HepG2 (cell line): ENCODE measurements at regions not wholly inside any gene's neighbourhood (a gene's known extent, or its start where the extent isn't known, plus 50 kb on each side); places are given as distances from the start of the nearest gene placed in this dataset.

Source experiments
- ATAC-seq: fragments of 200-7000 bp; cut with Tn5 transposase; 3 replicates; pipeline ENCODE4 v1.9.1; 2020; ENCODE audit warnings: mild to moderate bottlenecking, moderate library complexity
- BruUV-seq: library from RNA; stranded (reverse); fragments of 400-500 nt; replicated peaks from 2 replicates; lab custom pipeline; 2021; lab: Mats Ljungman, UMichigan
- CTCF ChIA-PET: fragments of 300-600 bp; formaldehyde crosslinking; extraction: SDS; loops from one replicate; lab custom pipeline; 2021; ENCODE audit warnings: low total read pairs, inconsistent platforms, low intra/inter-chr PET ratio; lab: Yijun Ruan, JAX
- POLR2A ChIA-PET: fragments of 350-600 bp; sonication (Branson Sonifier 250); formaldehyde crosslinking; loops from one replicate; lab custom pipeline; 2020; ENCODE audit warnings: antibody characterized with exemption, inconsistent platforms; lab: Yijun Ruan, JAX
- DNase-seq: peaks from one replicate; pipeline ENCODE4 v3.0.0-alpha.2; 2015; ENCODE audit warnings: low spot score
- FAIRE-seq: peaks from 3 replicates; lab custom pipeline; 2011; peaks lifted over from hg19 to GRCh38; lab: Jason Lieb, UNC
- H2AFZ ChIP-seq: one replicate; pipeline ENCODE4 v1.6.1; 2011; ENCODE audit warnings: low read length, inconsistent platforms
- H3K27ac ChIP-seq: fragments of 300-600 bp; 3 replicates; pipeline ENCODE4 v1.8.0; 2011; ENCODE audit warnings: mixed run types, mild to moderate bottlenecking, mixed read lengths, low read length, inconsistent platforms; ENCODE audit not compliant: insufficient read depth; ENCODE audit errors: extremely low read length
- H3K27me3 ChIP-seq, 2 experiments: fragments of 200-600 bp in 1 of 2; 2 replicates in 1 of 2; 3 replicates in 1 of 2; pipeline versions ENCODE4 v1.6.0 to v1.8.0; 2011; ENCODE audit warnings: low read length in 2 of 2, mild to moderate bottlenecking in 2 of 2, moderate library complexity in 2 of 2, inconsistent platforms in 1 of 2; ENCODE audit not compliant: insufficient read depth in 2 of 2, control insufficient read depth in 1 of 2
- H3K36me3 ChIP-seq, 2 experiments: fragments of 200-600 bp in 1 of 2; replicated peaks in 1 of 2; 2 replicates in 1 of 2; 3 replicates in 1 of 2; pipeline versions ENCODE4 v1.5.1 to v1.8.0; 2011; ENCODE audit warnings: low read length in 2 of 2, inconsistent platforms in 1 of 2; ENCODE audit not compliant: insufficient read depth in 2 of 2, control insufficient read depth in 1 of 2
- H3K4me1 ChIP-seq: 2 replicates; pipeline ENCODE4 v1.5.1; 2012; ENCODE audit warnings: low read length, inconsistent platforms; ENCODE audit not compliant: insufficient read depth
- H3K4me2 ChIP-seq: 2 replicates; pipeline ENCODE4 v1.6.0; 2011; ENCODE audit warnings: low read depth, low read length, inconsistent platforms
- H3K4me3 ChIP-seq, 3 experiments: fragments of 200-600 bp in 1 of 3; sonication (generic), shearing (Covaris generic) in 1 of 3; replicated peaks in 1 of 3; 2 replicates each; pipeline ENCODE4 v1.5.1; 2011 to 2016; ENCODE audit warnings: low read length in 3 of 3, inconsistent platforms in 2 of 3, low read depth in 2 of 3, mild to moderate bottlenecking in 2 of 3, control low read depth in 1 of 3, mixed read lengths in 1 of 3; ENCODE audit not compliant: insufficient read depth in 1 of 3
- H3K79me2 ChIP-seq: one replicate; pipeline ENCODE4 v1.6.1; 2011; ENCODE audit warnings: low read length, inconsistent platforms; ENCODE audit not compliant: insufficient read depth
- H3K9ac ChIP-seq: 2 replicates; pipeline ENCODE4 v1.6.0; 2011; ENCODE audit warnings: mild to moderate bottlenecking, low read depth, low read length, inconsistent platforms; ENCODE audit not compliant: insufficient read depth
- H3K9me3 ChIP-seq: 2 replicates; pipeline ENCODE4 v1.5.1; 2012; ENCODE audit warnings: mild to moderate bottlenecking, low read length
- H4K20me1 ChIP-seq: 2 replicates; pipeline ENCODE4 v1.6.0; 2011; ENCODE audit warnings: inconsistent platforms, mild to moderate bottlenecking, low read length, moderate library complexity; ENCODE audit not compliant: insufficient read depth
- DMAP1 ChIP-seq: IDR thresholded peaks from 2 replicates; pipeline ENCODE4 v1.6.1; 2016
- GMEB2 ChIP-seq: IDR thresholded peaks from 2 replicates; pipeline ENCODE4 v1.6.1; 2016; ENCODE audit warnings: missing biosample characterization, missing genetic modification reagents, low read depth
- HDAC2 ChIP-seq: sonication (generic); formaldehyde crosslinking; IDR thresholded peaks from 2 replicates; pipeline ENCODE4 v1.4.0; 2020; ENCODE audit warnings: missing genetic modification reagents
- PCBP2 ChIP-seq: fragments of 200-400 bp; formaldehyde crosslinking; optimal IDR thresholded peaks from 2 replicates; pipeline ENCODE3; 2018; ENCODE audit warnings: low read length, low read depth; ENCODE audit not compliant: poor library complexity, severe bottlenecking
- RFX5 ChIP-seq: IDR thresholded peaks from 2 replicates; pipeline ENCODE4 v1.6.1; 2011; ENCODE audit warnings: low read depth, low read length, improper control_type of control experiment
- ZMYM2 ChIP-seq: sonication (generic); formaldehyde crosslinking; IDR thresholded peaks from 2 replicates; pipeline ENCODE4 v1.8.0; 2022; ENCODE audit warnings: mild to moderate bottlenecking, missing genetic modification reagents
- ZNF280B ChIP-seq: sonication (generic); formaldehyde crosslinking; IDR thresholded peaks from 2 replicates; pipeline ENCODE4 v1.5.0; 2020; ENCODE audit warnings: missing genetic modification reagents, mild to moderate bottlenecking, borderline replicate concordance
- ZNF354B ChIP-seq: sonication (generic); formaldehyde crosslinking; IDR thresholded peaks from 2 replicates; pipeline ENCODE4 v1.8.0; 2022; ENCODE audit warnings: mild to moderate bottlenecking, missing genetic modification reagents
- WGBS: methylation state at CpG from one replicate; pipeline ENCODE4 v1.1.6; 2017; ENCODE audit warnings: low lambda C conversion rate; 5-methylcytosine and 5-hydroxymethylcytosine counted together
- in situ Hi-C: cut with HindIII; loops from 2 replicates; pipeline ENCODE4 v1.10.0; 2017; ENCODE audit warnings: low pct_unique_long_range_greater_than_20kb; ENCODE audit not compliant: extremely low pct_ligation_motif_present
- intact Hi-C: fragments of 100-400 bp; cut with micrococcal nuclease; formaldehyde crosslinking; loops from one replicate; pipeline ENCODE4 v1.10.0; 2022; ENCODE audit not compliant: unreplicated experiment

GRCh38 chr7:118878336-118878735 lies 653.8 kb downstream of the ANKRD7 start (continued):
- TF ChIP-seq GMEB2, result no peak

GRCh38 chr7:118898284-118898683 lies 673.8 kb downstream of the ANKRD7 start:
- Histone ChIP-seq H3K27ac (no peak overlapping the region), H3K27me3 (no peaks in the 10 kb centered on the region), H3K9me3 (no peaks in the 10 kb centered on the region), H3K36me3 (no peaks in the 10 kb centered on the region)
- no peak for ATAC-seq
- intact Hi-C loops, result no loop called here
- no TSS peak for BruUV-seq
- no peak for TF ChIP-seq DMAP1 (CRISPR knock-in tag)
- TF ChIP-seq PCBP2, result no peak
- no peak for TF ChIP-seq RFX5
- TF ChIP-seq, all 625 proteins: peak for 0
- no peaks in the 10 kb centered on the region for H3K4me1 ChIP-seq
- no peaks in the 10 kb centered on the region for H3K79me2 ChIP-seq
- H3K4me3 ChIP-seq, result no peak overlapping the region
- no peak overlapping the region for H3K9ac ChIP-seq
- in situ Hi-C loops, result no loop called here
- FAIRE-seq (no peak), DNase-seq (no peak)
- no peaks in the 10 kb centered on the region for H4K20me1 ChIP-seq
- no peak overlapping the region for H3K4me2 ChIP-seq
- no peak overlapping the region for H2AFZ ChIP-seq
- POLR2A ChIA-PET, result no interaction called here
- WGBS, result 1% methylated on average over 2 of the region's 2 CpGs
- CTCF ChIA-PET, result no interaction called here

- TF ChIP-seq ZNF280B (CRISPR knock-in tag) (no peak), ZNF354B (CRISPR knock-in tag) (no peak), HDAC2 (CRISPR knock-in tag) (no peak), PCBP2 (no peak), ZMYM2 (CRISPR knock-in tag) (no peak)
- WGBS, result 20% methylated on average over 3 of the region's 3 CpGs
- ChIA-PET CTCF (no interaction called here), POLR2A (no interaction called here)
- H3K9me3 ChIP-seq, result no peaks in the 10 kb centered on the region
- H3K27ac ChIP-seq, result no peak overlapping the region
- FAIRE-seq (no peak), DNase-seq (no peak), ATAC-seq (no peak)
- H3K9ac ChIP-seq, result no peak overlapping the region
- H4K20me1 ChIP-seq, result no peaks in the 10 kb centered on the region
- H3K4me1 ChIP-seq, result no peaks in the 10 kb centered on the region
- no peak overlapping the region for H3K4me3 ChIP-seq
- no peak overlapping the region for H2AFZ ChIP-seq
- in situ Hi-C loops (no loop called here), intact Hi-C loops (no loop called here)
- no peaks in the 10 kb centered on the region for H3K79me2 ChIP-seq
- no TSS peak for BruUV-seq
- no peaks in the 10 kb centered on the region for H3K27me3 ChIP-seq
- no peak overlapping the region for H3K4me2 ChIP-seq
- H3K36me3 ChIP-seq, result no peaks in the 10 kb centered on the region
Measured at GRCh38 chr7:118902600-118902999, 678.1 kb downstream of the ANKRD7 start.
